ENCODE measurements at regions not wholly inside any gene's neighbourhood (a gene's known extent, or its start where the extent isn't known, plus 50 kb on each side); places are given as distances from the start of the nearest gene placed in this dataset.

DNA sequence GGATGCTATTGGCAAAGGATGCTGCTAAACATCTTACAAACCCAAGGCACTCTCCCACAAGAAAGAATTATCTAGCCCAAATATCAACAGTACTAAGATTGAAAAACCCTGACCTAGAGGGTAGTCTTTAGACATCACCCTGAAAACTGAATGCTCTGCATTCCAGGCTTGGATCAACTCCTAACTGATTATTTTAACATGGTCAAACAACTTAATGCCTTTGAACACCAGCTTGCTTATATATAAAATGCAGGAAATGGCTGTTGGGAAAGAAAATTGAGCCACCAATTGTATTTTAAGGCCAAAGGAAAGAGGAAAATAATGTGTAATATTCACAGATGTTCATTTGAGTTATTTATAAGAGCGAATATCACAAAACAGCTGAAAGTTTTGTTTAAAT lies 72.2 kb upstream of the C1orf87 start:
- no peak for DNase-seq (ENCODE audit: extremely low spot score)
- H3K27ac ChIP-seq (ENCODE audit: low read depth), result no peak overlapping the region
- H3K4me1 ChIP-seq (ENCODE audit: insufficient read depth), result no peaks in the 10 kb centered on the region
- 64% methylated on average over 1 of the region's 1 CpG for WGBS
- H3K4me3 ChIP-seq (ENCODE audit: low read depth, low read length), result no peak overlapping the region
- H3K36me3 ChIP-seq (ENCODE audit: insufficient read depth), result no peaks in the 10 kb centered on the region

DNA sequence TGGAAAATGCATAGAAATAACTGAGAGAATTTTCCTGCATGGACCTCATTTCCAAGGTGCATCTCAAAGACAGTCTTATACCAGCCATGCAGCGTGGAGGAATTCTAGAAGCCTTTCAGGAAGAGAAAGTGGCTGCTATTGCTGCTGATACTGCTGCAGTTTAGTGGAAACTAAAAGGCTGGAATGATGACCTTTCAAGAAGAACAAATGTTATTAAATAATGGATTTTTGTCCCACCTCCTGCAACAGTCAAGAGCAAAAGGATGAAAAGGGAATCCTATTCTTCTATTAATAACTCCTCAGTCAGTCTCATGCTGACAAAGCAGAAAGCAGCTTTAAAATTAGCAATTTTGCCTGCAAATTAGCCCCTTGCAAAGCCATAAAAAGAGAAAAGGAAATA lies 68.2 kb upstream of the C1orf87 start:
- Histone ChIP-seq H3K4me3 (ENCODE audit: low read depth, low read length) (no peak overlapping the region), H3K4me1 (ENCODE audit: insufficient read depth) (no peaks in the 10 kb centered on the region), H3K27ac (ENCODE audit: low read depth) (no peak overlapping the region), H3K36me3 (ENCODE audit: insufficient read depth) (no peaks in the 10 kb centered on the region)
- DNase-seq (ENCODE audit: extremely low spot score), result no peak
- 93% methylated on average over 1 of the region's 1 CpG for WGBS

DNA sequence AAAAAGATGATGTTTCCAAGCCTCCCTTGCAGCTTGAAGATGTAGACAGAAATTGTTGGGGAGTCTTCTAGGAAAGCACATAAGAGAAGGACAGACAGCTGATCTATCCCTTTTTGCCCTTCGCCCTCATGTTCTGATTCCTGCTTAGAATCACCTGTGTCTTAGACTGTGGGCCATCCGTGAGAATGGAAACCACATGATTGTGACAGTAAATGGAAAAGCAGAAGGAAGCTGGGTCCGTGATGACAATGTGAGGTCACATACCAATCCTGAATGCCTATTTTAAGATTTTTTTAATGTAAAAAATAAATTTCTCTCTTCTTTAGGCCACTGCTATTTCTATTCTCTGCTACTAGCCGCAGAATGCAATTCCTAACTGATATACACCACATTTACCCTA lies 67.7 kb upstream of the C1orf87 start:
- Histone ChIP-seq H3K36me3 (ENCODE audit: insufficient read depth) (no peaks in the 10 kb centered on the region), H3K4me1 (ENCODE audit: insufficient read depth) (no peaks in the 10 kb centered on the region), H3K4me3 (ENCODE audit: low read depth, low read length) (no peak overlapping the region), H3K27ac (ENCODE audit: low read depth) (no peak overlapping the region)
- 87% methylated on average over 4 of the region's 4 CpGs for WGBS
- no peak for DNase-seq (ENCODE audit: extremely low spot score)

DNA sequence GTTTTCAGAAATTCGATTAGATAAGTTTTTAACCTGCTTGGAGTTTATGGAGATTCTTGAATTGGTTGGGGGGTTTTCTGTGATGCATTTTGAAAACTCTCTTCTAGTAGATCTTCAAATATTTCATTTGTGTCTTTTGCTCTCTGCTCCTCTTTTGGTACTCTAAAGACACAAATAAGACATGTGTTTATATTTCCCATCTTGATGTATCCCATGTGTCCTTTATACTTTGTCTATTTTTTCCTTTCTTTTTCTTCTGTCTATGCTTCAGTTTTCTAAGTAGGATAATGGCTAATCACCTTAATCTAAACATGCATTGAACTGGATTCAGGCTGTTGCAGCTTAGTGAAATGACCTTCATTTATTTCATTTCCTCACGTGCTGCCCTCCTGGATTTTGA lies 63.8 kb upstream of the C1orf87 start:
- H3K4me3 ChIP-seq (ENCODE audit: low read depth, low read length), result no peak overlapping the region
- no peak for DNase-seq (ENCODE audit: extremely low spot score)
- 22% methylated on average over 2 of the region's 2 CpGs for WGBS
- H3K4me1 ChIP-seq (ENCODE audit: insufficient read depth), result no peaks in the 10 kb centered on the region
- no peak overlapping the region for H3K27ac ChIP-seq (ENCODE audit: low read depth)
- no peaks in the 10 kb centered on the region for H3K36me3 ChIP-seq (ENCODE audit: insufficient read depth)

DNA sequence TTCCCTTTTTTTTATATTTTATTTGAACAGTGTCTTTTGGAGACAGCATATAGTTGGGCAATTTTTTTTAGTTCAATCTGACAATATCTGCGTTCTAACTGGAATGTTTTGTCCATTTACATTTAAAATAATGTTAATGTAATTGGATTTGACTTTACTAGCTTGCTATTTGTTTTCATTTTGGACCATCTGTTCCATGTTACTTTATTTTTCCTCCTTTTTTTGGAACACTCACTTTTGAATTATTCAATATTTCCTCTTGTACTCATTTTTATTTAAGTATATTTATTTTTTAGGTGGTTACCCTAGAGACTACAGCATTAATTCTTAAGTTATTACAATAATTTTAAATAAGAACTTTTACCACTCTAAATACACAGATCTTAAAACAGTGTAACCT lies 62.8 kb upstream of the C1orf87 start:
- no peak overlapping the region for H3K27ac ChIP-seq (ENCODE audit: low read depth)
- DNase-seq (ENCODE audit: extremely low spot score), result no peak
- no peaks in the 10 kb centered on the region for H3K4me1 ChIP-seq (ENCODE audit: insufficient read depth)
- H3K4me3 ChIP-seq (ENCODE audit: low read depth, low read length), result no peak overlapping the region
- H3K36me3 ChIP-seq (ENCODE audit: insufficient read depth), result no peaks in the 10 kb centered on the region
- 81% methylated on average over 1 of the region's 1 CpG for WGBS

DNA sequence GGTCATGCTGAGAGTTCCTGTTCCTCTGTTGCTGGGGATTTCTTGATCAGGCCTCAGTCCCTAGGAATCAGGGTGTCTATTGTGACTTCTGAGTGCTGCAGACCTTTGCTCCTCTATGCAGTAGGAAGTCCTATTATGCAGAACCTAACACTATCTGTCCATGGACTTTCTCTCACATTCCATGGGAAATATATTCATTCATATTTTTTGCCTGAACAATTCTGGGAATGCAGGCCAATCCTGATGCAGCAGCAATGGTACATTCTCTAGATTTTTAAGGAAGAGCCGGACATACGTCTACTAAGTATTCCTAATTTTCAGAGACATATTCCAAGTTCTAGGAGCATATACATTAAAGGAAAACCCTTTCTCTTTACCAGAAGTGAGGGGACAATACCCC lies 61.1 kb upstream of the C1orf87 start:
- no peaks in the 10 kb centered on the region for H3K4me1 ChIP-seq (ENCODE audit: insufficient read depth)
- no peak for DNase-seq (ENCODE audit: extremely low spot score)
- 94% methylated on average over 2 of the region's 2 CpGs for WGBS
- H3K36me3 ChIP-seq (ENCODE audit: insufficient read depth), result no peaks in the 10 kb centered on the region
- H3K4me3 ChIP-seq (ENCODE audit: low read depth, low read length), result no peak overlapping the region
- no peak overlapping the region for H3K27ac ChIP-seq (ENCODE audit: low read depth)

DNA sequence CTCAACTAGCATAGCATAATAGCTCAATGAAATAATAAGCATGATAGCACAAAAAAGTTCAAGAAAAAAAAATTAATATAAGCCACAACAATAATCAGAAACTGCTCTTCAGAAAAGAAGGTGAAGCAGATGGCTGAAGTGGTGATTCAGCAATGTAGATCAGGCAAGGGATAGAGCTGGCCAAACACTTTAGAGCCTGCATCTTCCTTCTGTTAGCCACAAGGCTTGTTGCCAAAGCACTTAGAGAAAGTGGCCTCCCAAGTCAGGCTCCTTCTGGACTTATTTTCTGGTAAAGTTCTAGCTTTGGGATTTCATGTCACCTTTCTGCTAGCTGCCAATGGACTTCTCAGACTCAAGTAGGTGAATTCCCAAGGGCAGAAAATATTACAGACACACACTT lies 60.3 kb upstream of the C1orf87 start:
- no peaks in the 10 kb centered on the region for H3K4me1 ChIP-seq (ENCODE audit: insufficient read depth)
- no peak for DNase-seq (ENCODE audit: extremely low spot score)
- H3K36me3 ChIP-seq (ENCODE audit: insufficient read depth), result no peaks in the 10 kb centered on the region
- no peak overlapping the region for H3K4me3 ChIP-seq (ENCODE audit: low read depth, low read length)
- H3K27ac ChIP-seq (ENCODE audit: low read depth), result no peak overlapping the region

DNA sequence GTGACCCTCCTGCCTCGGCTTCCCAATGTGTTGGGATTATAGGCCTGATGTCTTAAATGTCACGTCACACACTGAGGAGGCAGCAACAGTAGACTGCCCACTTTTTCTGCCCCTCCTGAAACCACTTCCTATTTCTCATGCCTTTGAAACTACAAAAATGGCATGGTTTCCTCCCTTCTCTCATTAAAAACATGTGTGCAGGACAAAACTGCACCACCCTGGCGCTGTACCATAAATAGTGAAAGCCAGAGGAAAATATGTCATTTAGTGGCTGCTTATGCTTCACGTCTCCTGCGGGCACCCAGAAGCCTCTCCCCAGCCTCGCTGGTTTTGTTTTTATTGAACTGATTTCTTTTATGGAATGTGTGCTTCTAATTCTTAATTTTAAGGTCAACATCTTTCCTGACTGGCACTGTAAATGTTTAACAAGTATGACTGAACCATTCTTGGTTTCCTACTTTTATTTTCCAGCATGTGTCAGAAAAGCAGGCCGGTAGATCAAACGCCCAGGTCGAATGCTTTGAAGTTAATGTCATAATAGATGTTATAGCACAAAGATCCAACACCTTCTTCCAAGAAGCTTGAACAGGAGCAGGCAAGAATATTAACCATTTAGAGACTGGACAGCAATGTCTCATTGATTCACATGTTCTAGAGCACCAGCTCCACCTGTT lies 59.6 kb upstream of the C1orf87 start:
- WGBS, result 60% methylated on average over 9 of the region's 9 CpGs
- no peaks in the 10 kb centered on the region for H3K4me1 ChIP-seq (ENCODE audit: insufficient read depth)
- no peak overlapping the region for H3K4me3 ChIP-seq (ENCODE audit: low read depth, low read length)
- no peak for DNase-seq (ENCODE audit: extremely low spot score)
- no peak overlapping the region for H3K27ac ChIP-seq (ENCODE audit: low read depth)
- no peaks in the 10 kb centered on the region for H3K36me3 ChIP-seq (ENCODE audit: insufficient read depth)

DNA sequence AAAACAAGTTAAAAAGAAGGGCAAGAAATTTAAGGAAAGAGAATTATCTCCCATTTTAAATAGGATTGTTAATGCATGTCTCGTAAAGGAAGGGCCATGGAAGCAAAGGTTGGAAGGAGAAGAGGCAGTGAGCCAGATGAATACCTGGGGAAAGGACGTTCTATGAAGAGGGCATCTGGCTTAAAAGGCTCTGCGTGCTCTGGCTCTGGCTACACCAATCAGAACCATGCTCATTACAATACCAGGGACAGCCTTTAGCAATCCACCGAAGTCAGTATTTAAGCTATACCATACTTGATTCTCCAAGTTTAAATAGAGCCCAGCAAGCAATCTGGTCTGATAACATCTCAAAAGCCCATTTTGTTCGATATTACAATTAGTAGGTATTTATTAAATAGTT lies 58.5 kb upstream of the C1orf87 start:
- Histone ChIP-seq H3K27ac (ENCODE audit: low read depth) (no peak overlapping the region), H3K4me1 (ENCODE audit: insufficient read depth) (no peaks in the 10 kb centered on the region), H3K4me3 (ENCODE audit: low read depth, low read length) (no peak overlapping the region), H3K36me3 (ENCODE audit: insufficient read depth) (no peaks in the 10 kb centered on the region)
- DNase-seq (ENCODE audit: extremely low spot score), result no peak
- 88% methylated on average over 5 of the region's 5 CpGs for WGBS

DNA sequence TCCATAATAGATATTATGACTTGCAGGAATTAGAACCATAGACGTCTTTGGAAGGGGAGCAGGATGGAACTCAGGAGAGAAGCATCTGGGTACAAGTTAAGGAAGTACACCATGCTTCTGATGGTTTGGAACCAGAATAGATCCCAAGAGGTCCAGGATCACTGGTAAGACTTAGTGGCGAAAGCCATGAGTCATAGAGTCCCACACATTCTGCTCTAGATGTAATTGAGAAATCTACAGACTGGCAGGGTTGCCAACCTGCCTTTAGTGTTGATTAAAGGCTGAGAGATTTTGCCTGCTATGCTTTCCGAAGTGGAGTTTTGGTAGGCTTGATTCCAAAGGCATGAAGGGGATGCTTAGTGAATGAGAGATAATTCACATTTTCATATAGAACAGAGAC lies 57.1 kb upstream of the C1orf87 start:
- Histone ChIP-seq H3K4me3 (ENCODE audit: low read depth, low read length) (no peak overlapping the region), H3K27ac (ENCODE audit: low read depth) (no peak overlapping the region), H3K36me3 (ENCODE audit: insufficient read depth) (no peaks in the 10 kb centered on the region), H3K4me1 (ENCODE audit: insufficient read depth) (no peaks in the 10 kb centered on the region)
- 87% methylated on average over 3 of the region's 3 CpGs for WGBS
- DNase-seq (ENCODE audit: extremely low spot score), result no peak

DNA sequence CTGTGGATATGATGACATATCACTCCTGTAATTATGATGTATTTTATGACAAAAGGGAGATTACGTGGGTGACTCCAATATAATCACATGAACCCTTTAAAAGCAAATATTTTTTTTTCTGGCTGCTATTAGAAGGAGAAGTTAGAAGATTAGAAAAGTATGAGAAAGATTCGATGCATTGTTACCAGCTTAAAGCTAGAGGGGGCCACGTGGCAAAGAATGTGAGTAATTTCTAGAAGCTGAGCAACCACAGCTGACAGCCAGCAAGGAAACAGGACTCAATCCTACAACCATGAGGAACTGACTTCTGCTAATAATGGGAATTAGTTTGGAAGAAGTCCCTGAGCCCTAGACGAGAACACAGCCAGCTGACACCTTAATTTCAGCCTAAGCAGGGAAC lies 56.3 kb upstream of the C1orf87 start:
- H3K4me3 ChIP-seq (ENCODE audit: low read depth, low read length), result no peak overlapping the region
- no peaks in the 10 kb centered on the region for H3K36me3 ChIP-seq (ENCODE audit: insufficient read depth)
- WGBS, result 60% methylated on average over 4 of the region's 4 CpGs
- no peaks in the 10 kb centered on the region for H3K4me1 ChIP-seq (ENCODE audit: insufficient read depth)
- H3K27ac ChIP-seq (ENCODE audit: low read depth), result no peak overlapping the region
- DNase-seq (ENCODE audit: extremely low spot score), result no peak

DNA sequence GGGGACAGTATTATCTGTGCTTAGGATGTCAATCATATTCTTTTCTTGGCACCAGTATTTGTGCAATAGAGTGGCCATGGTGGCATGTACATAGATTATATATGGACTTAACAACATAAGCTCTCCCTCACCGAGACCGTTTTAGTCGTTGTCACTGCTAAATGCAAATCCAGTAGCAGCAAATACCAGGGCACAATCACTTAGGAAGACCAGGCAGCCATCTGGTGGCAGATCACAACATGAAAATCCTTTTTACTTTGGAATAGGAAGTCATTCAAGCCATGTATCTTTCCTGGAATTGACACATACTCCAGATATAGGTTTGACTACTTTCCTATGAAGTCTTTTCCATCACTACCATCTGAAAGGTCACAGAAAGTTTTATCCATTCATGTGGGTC lies 53.2 kb upstream of the C1orf87 start:
- Histone ChIP-seq H3K4me3 (ENCODE audit: low read depth, low read length) (no peak overlapping the region), H3K36me3 (ENCODE audit: insufficient read depth) (no peaks in the 10 kb centered on the region), H3K27ac (ENCODE audit: low read depth) (no peak overlapping the region), H3K4me1 (ENCODE audit: insufficient read depth) (no peaks in the 10 kb centered on the region)
- WGBS, result 67% methylated on average over 3 of the region's 3 CpGs
- DNase-seq (ENCODE audit: extremely low spot score), result no peak
